GM19328 (cell line): ENCODE measurements at regions not wholly inside any gene's neighbourhood (a gene's known extent, or its start where the extent isn't known, plus 50 kb on each side); places are given as distances from the start of the nearest gene placed in this dataset.

Experiments used
- ATAC-seq: cut with Tn5 transposase; IDR thresholded peaks from one replicate; pipeline ENCODE4 v1.9.1; 2021; ENCODE audit warnings: mild to moderate bottlenecking, moderate library complexity; ENCODE audit not compliant: unreplicated experiment

GRCh38 chr11:92850296-92850826, 119.1 kb upstream of the MTNR1B start:
- ATAC-seq, result no peak

- ATAC-seq, result no peak
These were observed 117.2 kb upstream of the MTNR1B start for GRCh38 chr11:92852229-92852628.

DNA sequence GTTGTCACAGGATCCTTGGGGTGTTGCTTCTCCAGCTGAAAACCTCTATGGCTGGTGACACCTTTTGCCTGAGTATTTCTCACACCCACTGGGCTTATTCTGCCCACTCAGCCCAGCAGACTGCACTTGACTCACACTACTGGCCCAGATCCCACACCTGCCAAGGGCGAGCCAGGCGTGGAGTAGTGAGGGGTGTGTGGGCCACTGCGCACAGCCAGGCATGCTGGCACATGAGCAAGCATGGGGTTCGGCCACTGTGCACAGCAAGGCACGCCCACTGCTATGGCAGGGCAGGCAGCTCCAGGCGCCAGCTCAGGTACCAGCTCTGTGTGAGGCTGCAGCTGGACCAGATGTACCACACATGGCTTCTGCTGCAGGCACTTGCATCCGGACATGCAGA, 116.5 kb upstream of the MTNR1B start:
- ATAC-seq, result no peak

DNA sequence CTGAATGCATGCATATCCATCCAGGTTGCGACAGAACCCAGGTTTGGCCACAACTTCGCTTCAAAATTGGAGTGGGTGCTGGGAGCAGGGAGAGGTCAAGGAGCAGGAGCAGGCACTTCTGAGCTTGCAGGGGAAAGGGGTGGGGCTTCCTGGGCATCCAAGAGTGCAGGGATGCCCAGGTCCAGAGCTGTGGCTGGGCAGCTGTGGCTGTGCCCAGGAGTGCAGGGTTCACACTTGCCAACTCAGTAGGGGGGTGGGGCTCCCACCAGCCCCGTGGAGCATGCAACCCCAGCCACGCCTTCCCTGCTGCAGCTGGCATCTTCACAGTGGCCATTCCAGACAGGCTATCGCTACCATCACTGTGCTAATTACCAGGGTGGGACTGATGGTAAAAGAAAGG, 115.3 kb upstream of the MTNR1B start:
- ATAC-seq, result no peak

DNA sequence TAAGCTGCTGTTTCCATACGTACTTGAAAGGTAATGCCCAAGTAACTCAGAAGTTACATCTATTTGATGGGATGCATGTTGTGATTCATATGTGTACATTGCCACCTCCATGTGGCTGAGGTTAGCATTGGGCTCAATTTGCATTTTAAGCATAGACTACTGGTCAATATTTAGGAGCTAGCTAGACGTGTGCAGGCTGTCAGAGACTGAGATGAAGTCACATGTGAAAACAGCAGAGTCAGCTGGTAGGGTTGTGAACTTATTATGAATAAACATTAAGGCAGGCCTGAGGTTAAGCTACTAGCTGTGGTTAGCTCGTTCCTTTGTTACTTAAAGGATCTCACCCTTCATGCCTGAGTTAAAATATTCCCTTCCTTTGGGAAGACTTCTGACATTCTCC, 114.5 kb upstream of the MTNR1B start:
- ATAC-seq, result no peak

- ATAC-seq, result no peak
These were observed 113.6 kb upstream of the MTNR1B start for GRCh38 chr11:92855607-92856405.

DNA sequence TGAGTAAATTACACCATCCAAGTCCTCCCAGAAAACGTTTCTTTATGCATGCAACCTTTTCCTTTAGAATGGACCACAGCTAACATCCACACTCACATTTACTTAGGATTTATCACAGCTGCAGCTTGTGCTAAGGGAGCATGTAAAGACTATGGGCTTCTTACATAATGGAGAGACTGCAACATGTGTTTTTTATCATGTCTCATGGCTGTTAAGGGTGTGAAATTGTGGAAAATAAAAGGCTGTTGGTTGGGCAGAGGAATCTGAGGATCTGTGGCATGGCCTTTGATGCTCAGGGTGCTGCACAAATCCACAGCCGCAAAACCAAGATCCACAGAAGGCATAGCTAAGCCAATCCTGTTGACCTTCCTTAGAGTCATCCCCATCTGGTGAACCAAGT, 112.0 kb upstream of the MTNR1B start:
- ATAC-seq, result no peak

- ATAC-seq, result no peak
These were observed 110.2 kb upstream of the MTNR1B start for GRCh38 chr11:92859156-92859690.

DNA sequence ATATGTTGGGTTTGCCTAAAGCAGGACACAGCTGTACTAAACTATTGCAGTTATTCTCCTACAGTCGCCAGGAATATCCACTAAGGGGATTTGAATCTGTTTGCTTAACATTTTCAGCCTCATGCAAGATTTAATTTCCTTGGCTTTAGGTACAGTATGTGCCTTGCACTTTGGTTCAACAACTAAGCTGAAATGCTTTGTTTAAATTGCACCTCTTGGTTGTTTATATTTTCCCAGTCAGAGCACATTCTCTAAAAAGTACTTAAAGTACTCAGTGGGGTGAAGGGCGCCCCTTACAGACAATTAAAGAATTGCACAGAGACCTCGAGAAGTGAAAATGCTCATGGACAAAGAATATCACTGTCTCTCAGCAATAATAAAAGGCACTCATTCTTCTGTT, 107.8 kb upstream of the MTNR1B start:
- no peak for ATAC-seq

- no peak for ATAC-seq
These were observed 104.1 kb upstream of the MTNR1B start for GRCh38 chr11:92865352-92865751.

DNA sequence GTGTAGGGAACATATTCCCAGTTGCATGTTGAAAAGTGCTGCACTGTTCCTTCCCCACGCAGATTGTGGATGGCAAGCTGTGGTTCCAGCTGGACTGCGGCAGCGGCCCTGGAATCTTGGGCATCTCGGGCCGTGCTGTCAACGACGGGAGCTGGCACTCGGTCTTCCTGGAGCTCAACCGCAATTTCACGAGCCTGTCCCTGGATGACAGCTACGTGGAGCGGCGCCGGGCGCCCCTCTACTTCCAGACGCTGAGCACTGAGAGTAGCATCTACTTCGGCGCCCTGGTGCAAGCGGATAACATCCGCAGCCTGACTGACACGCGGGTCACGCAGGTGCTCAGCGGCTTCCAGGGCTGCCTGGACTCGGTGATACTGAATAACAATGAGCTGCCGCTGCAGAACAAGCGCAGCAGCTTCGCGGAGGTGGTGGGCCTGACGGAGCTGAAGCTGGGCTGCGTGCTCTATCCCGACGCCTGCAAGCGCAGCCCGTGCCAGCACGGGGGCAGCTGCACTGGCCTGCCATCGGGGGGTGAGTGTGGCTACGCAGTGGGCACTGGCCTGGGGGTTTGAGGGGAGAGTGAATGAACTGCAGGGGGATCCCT, 102.7 kb upstream of the MTNR1B start:
- no peak for ATAC-seq

DNA sequence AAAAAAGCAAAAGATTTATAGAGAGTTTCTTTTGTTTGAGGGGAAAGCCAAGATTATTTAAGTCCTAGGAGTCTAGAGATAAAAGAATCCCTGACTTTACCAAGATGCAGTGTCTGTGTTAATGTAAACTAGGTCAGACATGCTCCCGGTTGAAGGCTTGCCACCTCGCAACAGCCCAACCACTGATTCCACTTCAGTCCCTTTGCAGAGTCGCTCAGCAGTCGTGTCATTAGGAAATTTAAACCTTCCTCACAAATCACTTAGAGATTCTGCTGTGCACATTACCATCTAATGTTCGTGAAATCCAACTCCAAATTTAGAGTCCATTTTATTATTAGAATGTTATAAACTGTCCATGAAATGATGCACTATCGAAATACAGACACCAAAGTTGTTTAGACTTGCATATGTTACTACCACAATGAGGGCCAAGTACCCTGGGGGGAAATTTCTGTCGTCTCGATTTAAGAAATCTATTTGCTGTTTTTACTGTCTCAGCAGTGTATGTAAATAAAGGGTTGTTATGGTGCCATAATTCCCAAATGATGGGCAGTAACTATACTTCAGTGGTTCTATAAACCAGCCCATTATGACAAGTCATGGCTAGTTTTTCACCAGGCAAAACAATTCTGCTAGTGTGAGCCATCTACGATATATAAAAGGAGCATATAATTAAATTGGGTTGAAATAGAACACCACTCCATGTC, 101.4 kb upstream of the MTNR1B start:
- ATAC-seq, result no peak

DNA sequence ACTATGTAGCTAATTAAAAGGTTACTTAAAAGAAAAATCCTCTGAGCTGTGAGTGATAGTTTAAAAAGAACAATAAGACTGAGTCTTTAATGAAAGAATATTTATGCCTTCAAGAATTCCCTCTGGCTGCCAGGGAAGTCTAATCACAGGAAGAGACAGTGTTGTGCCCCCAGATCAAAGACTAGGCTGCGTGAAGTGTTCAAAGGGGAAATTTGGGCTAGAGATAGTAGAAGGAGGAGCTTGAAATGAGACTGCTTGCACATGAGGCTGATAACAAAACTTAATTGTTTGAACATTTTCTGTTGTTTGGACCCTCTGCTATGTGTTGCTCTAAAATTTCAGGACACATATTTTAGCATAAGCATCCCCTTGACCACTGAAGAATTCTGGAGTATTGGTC, 99.7 kb upstream of the MTNR1B start:
- no peak for ATAC-seq

GRCh38 chr11:92870196-92870832, 99.1 kb upstream of the MTNR1B start:
- ATAC-seq, result no peak

DNA sequence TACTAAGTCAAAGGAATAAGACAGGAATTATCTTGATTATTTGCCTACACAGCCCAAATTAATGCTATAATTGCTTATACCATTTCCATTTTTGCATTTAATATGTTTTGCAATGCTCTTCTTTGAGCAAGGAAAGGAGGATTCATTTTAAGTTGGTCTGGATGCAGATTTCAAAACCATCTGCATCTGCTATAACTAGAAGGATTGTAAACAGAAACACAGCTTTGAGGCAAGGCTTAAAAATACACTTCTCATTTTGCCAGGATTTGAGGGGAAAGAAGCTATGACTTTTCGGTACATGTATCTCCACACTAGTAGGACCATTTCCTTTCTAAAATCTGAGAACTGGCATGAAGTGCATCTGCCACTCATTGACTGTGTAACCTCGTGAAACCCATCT, 95.9 kb upstream of the MTNR1B start:
- ATAC-seq, result no peak

GRCh38 chr11:92875473-92875872, 94.0 kb upstream of the MTNR1B start:
- ATAC-seq, result no peak

- no peak for ATAC-seq
These were observed 90.4 kb upstream of the MTNR1B start for GRCh38 chr11:92879086-92879485.

DNA sequence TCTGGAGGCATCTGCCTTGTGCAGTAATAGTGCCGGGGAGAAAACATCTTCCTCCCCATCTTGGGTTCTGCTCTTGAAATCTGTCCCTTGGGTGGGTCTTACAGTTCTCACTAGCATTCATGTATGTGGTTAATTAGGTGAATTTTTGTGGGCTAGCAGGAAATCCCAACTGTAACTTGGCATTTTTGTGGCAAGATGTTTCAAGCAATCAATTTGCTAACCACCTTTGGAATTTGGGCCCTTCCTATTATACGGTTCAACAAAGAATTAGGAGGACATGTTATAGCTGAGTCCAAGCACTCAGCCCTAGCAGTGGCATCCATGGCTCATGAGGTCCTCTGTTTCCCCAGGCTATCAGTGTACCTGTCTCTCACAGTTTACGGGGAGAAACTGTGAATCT, 89.1 kb upstream of the MTNR1B start:
- no peak for ATAC-seq

- no peak for ATAC-seq
These were observed 87.5 kb upstream of the MTNR1B start for GRCh38 chr11:92881940-92882450.

DNA sequence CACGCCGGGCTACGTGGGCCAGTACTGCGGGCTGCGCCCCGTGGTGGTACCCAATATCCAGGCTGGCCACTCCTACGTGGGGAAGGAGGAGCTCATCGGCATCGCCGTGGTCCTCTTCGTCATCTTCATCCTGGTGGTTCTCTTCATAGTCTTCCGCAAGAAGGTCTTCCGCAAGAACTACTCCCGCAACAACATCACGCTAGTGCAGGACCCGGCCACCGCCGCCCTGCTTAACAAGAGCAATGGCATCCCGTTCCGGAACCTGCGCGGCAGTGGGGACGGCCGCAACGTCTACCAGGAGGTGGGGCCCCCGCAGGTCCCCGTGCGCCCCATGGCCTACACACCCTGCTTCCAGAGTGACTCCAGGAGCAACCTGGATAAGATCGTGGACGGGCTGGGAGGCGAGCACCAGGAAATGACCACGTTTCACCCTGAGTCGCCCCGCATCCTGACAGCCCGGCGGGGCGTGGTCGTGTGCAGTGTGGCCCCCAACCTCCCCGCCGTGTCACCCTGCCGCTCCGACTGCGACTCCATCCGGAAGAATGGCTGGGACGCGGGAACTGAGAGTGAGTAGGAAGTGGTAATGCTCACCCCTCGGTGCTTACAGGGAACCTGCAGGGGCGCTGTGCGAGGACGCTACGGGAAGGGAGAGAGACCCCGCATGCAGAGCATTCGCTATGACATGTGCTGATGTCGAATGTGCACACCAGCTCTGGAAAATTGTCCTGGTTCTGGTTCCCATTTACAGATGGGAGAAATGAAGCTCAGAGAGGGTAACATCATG, 86.4 kb upstream of the MTNR1B start:
- no peak for ATAC-seq
